ENCODE measurements at regions not wholly inside any gene's neighbourhood (a gene's known extent, or its start where the extent isn't known, plus 50 kb on each side); places are given as distances from the start of the nearest gene placed in this dataset.

- no peak for DNase-seq (ENCODE audit: low spot score)
- TF ChIP-seq, protein P1, sequence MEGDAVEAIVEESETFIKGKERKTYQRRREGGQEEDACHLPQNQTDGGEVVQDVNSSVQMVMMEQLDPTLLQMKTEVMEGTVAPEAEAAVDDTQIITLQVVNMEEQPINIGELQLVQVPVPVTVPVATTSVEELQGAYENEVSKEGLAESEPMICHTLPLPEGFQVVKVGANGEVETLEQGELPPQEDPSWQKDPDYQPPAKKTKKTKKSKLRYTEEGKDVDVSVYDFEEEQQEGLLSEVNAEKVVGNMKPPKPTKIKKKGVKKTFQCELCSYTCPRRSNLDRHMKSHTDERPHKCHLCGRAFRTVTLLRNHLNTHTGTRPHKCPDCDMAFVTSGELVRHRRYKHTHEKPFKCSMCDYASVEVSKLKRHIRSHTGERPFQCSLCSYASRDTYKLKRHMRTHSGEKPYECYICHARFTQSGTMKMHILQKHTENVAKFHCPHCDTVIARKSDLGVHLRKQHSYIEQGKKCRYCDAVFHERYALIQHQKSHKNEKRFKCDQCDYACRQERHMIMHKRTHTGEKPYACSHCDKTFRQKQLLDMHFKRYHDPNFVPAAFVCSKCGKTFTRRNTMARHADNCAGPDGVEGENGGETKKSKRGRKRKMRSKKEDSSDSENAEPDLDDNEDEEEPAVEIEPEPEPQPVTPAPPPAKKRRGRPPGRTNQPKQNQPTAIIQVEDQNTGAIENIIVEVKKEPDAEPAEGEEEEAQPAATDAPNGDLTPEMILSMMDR (IDR thresholded peaks at IDR 0.05; ENCODE audit: extremely low read depth, insufficient read depth, missing control alignments) = no peak
- in situ Hi-C loops (cut with MboI; ENCODE audit: low pct_unique_long_range_greater_than_20kb, low sequenced_read_pairs, unreplicated experiment) = loop anchor here (25.0 kb wide), 3 partner anchors 206 to 656 kb away; no protein-coding TSS in a partner anchor
Observed at GRCh38 chr10:21280971-21281572, 244.4 kb downstream of the SKIDA1 start.

- DNase-seq (ENCODE audit: low spot score) = no peak
- in situ Hi-C loops (cut with MboI; ENCODE audit: low pct_unique_long_range_greater_than_20kb, low sequenced_read_pairs, unreplicated experiment) = loop anchor here (25.0 kb wide), 3 partner anchors 207 to 657 kb away; no protein-coding TSS in a partner anchor
- TF ChIP-seq, protein P1 (IDR thresholded peaks at IDR 0.05; ENCODE audit: extremely low read depth, insufficient read depth, missing control alignments) = no peak
Observed at GRCh38 chr10:21280037-21280436, 245.4 kb downstream of the SKIDA1 start.

- in situ Hi-C loops (cut with MboI; ENCODE audit: low pct_unique_long_range_greater_than_20kb, low sequenced_read_pairs, unreplicated experiment) = loop anchor here (25.0 kb wide), 3 partner anchors 208 to 658 kb away; no protein-coding TSS in a partner anchor
- TF ChIP-seq, protein P1 (IDR thresholded peaks at IDR 0.05; ENCODE audit: extremely low read depth, insufficient read depth, missing control alignments) = no peak
- no peak for DNase-seq (ENCODE audit: low spot score)
Observed at GRCh38 chr10:21279217-21279575, 246.3 kb downstream of the SKIDA1 start.

DNA sequence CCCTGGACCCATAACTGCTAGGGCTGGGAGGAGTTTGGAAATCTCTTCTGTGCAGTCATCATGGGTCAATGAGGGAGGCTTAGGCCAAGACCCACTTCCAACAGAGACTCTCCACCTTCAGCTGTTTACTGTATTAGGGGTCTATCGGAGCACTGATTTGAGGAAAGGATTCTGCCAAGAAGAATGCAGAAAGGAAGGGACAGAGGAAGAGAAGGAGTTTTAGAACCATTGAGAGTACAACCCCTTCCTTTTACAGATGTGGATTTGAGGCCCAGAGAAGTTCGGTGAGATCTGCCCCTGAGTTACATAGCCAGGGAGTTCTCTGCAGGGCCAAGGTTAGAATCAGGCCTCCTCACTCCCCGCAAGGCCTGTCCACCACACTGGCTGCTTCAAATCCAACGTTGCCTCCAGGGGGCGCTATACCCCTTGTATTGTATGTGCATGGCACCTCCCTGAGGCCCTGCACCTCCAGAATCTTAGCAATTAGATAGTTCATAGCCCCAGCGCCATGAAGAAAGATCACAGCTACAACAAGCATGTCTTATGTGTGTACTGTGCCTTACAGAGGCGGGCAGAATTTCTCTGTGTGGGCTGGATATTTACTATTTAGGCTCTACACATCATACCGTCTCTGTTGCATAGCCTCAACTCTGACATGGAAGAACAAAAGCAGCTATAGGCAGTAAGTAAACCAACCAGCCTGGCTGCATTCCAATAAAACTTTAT lies 246.8 kb downstream of the SKIDA1 start:
- in situ Hi-C loops (cut with MboI; ENCODE audit: low pct_unique_long_range_greater_than_20kb, low sequenced_read_pairs, unreplicated experiment) = loop anchor here (25.0 kb wide), 3 partner anchors 209 to 659 kb away; no protein-coding TSS in a partner anchor
- TF ChIP-seq, protein P1 (IDR thresholded peaks at IDR 0.05; ENCODE audit: extremely low read depth, insufficient read depth, missing control alignments) = peak; percentile 84
- DNase-seq (ENCODE audit: low spot score) = peak; percentile 65

GRCh38 chr10:21273400-21273968 lies 252.0 kb downstream of the SKIDA1 start:
- TF ChIP-seq, protein P1 (IDR thresholded peaks at IDR 0.05; ENCODE audit: extremely low read depth, insufficient read depth, missing control alignments) = no peak
- in situ Hi-C loops (cut with MboI; ENCODE audit: low pct_unique_long_range_greater_than_20kb, low sequenced_read_pairs, unreplicated experiment) = loop anchor here (25.0 kb wide), 1 partner anchor 411 kb away; no protein-coding TSS in a partner anchor
- no peak for DNase-seq (ENCODE audit: low spot score)

- no peak for DNase-seq (ENCODE audit: low spot score)
- in situ Hi-C loops (cut with MboI; ENCODE audit: low pct_unique_long_range_greater_than_20kb, low sequenced_read_pairs, unreplicated experiment) = loop anchor here (25.0 kb wide), 1 partner anchor 411 kb away; no protein-coding TSS in a partner anchor
- TF ChIP-seq, protein P1 (IDR thresholded peaks at IDR 0.05; ENCODE audit: extremely low read depth, insufficient read depth, missing control alignments) = no peak
Observed at GRCh38 chr10:21272643-21273399, 252.7 kb downstream of the SKIDA1 start.

Data from GM13977 (cell line).